ENCODE measurements at regions not wholly inside any gene's neighbourhood (a gene's known extent, or its start where the extent isn't known, plus 50 kb on each side); places are given as distances from the start of the nearest gene placed in this dataset.

DNA sequence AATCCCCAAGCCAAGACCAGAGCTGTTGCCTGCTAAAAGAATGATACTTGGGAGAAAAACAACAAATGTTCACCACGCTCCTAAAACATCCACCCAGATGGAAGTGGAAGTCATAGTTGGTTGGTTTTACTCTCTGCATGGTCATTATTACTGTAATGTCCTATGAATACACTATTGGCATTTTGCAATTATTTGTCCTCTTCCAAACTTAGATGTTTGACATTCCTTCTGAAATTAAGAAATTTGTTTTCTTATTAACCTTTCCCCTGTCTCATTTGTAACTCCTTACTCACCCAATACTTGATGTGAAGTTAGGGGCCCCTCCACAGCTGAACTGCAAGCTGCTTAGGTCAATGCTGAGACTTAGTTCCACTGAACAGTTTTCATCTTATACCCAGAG is 383.3 kb downstream of the INHBA start:
- no peaks in the 10 kb centered on the region for H3K27me3 ChIP-seq
- H3K9ac ChIP-seq = no peak overlapping the region
- H4K20me1 ChIP-seq = no peaks in the 10 kb centered on the region
- H3K36me3 ChIP-seq = no peaks in the 10 kb centered on the region
- no peaks in the 10 kb centered on the region for H3K4me1 ChIP-seq
- H3K4me2 ChIP-seq = no peak overlapping the region
- no peak overlapping the region for H3K4me3 ChIP-seq
- peaks cover 8% of the 10 kb centered on the region; the same call in 1 of the 2 replicates for H3K9me3 ChIP-seq
- TF ChIP-seq Cebpa-rat (IDR thresholded peaks at IDR 0.05) = no peak
- H3K27ac ChIP-seq = no peak overlapping the region

- Histone ChIP-seq H3K27me3 (no peaks in the 10 kb centered on the region), H3K9me3 (peaks cover 8% of the 10 kb centered on the region; the same call in 1 of the 2 replicates), H3K9ac (no peak overlapping the region), H3K36me3 (no peaks in the 10 kb centered on the region), H3K4me1 (no peaks in the 10 kb centered on the region), H3K4me2 (no peak overlapping the region), H3K4me3 (no peak overlapping the region), H3K27ac (no peak overlapping the region), H4K20me1 (no peaks in the 10 kb centered on the region)
- TF ChIP-seq Cebpa-rat (IDR thresholded peaks at IDR 0.05) = no peak
These were observed 386.5 kb downstream of the INHBA start for GRCh38 chr7:41316410-41316809.

- no peaks in the 10 kb centered on the region for H3K4me1 ChIP-seq
- H3K9me3 ChIP-seq = peaks cover 8% of the 10 kb centered on the region; the same call in 1 of the 2 replicates
- no peak overlapping the region for H3K27ac ChIP-seq
- no peaks in the 10 kb centered on the region for H4K20me1 ChIP-seq
- H3K27me3 ChIP-seq = no peaks in the 10 kb centered on the region
- no peak overlapping the region for H3K4me2 ChIP-seq
- TF ChIP-seq Cebpa-rat (IDR thresholded peaks at IDR 0.05) = no peak
- H3K36me3 ChIP-seq = no peaks in the 10 kb centered on the region
- no peak overlapping the region for H3K9ac ChIP-seq
- H3K4me3 ChIP-seq = no peak overlapping the region
These were observed 387.1 kb downstream of the INHBA start for GRCh38 chr7:41315764-41316163.

GRCh38 chr7:41313171-41313570 is 389.7 kb downstream of the INHBA start:
- Histone ChIP-seq H3K4me2 (no peak overlapping the region), H3K27me3 (no peaks in the 10 kb centered on the region), H3K36me3 (no peaks in the 10 kb centered on the region), H3K4me1 (no peaks in the 10 kb centered on the region), H3K4me3 (no peak overlapping the region), H3K9ac (no peak overlapping the region), H3K27ac (no peak overlapping the region), H4K20me1 (no peaks in the 10 kb centered on the region), H3K9me3 (no peaks in the 10 kb centered on the region)
- TF ChIP-seq Cebpa-rat (IDR thresholded peaks at IDR 0.05) = no peak

GRCh38 chr7:41312235-41312634 is 390.7 kb downstream of the INHBA start:
- H3K27ac ChIP-seq = no peak overlapping the region
- H3K36me3 ChIP-seq = no peaks in the 10 kb centered on the region
- no peaks in the 10 kb centered on the region for H3K4me1 ChIP-seq
- H3K4me3 ChIP-seq = no peak overlapping the region
- no peaks in the 10 kb centered on the region for H4K20me1 ChIP-seq
- no peak overlapping the region for H3K9ac ChIP-seq
- H3K27me3 ChIP-seq = no peaks in the 10 kb centered on the region
- H3K9me3 ChIP-seq = no peaks in the 10 kb centered on the region
- no peak overlapping the region for H3K4me2 ChIP-seq
- TF ChIP-seq Cebpa-rat (IDR thresholded peaks at IDR 0.05) = no peak

DNA sequence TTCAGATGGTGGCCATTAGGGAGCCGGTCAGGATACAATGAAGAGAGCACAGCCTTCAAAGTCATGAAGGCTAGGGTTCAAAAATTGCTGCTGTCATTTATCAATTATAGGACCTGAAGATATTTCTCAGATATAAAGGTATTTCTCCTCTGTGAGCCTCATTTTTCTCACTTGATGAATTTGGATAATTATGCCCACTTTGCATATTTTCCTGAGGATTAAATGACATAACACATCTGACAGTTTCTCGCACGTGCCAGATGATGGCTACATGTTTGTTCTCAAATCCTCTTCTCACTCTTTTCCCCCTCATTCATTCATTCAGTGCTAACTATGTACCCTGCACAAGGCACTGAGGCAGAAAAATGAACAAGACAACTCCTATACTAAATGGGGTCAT is 391.6 kb downstream of the INHBA start:
- H3K27ac ChIP-seq = no peak overlapping the region
- no peak for TF ChIP-seq Cebpa-rat (IDR thresholded peaks at IDR 0.05)
- no peak overlapping the region for H3K4me3 ChIP-seq
- H3K27me3 ChIP-seq = no peaks in the 10 kb centered on the region
- H3K9me3 ChIP-seq = no peaks in the 10 kb centered on the region
- no peaks in the 10 kb centered on the region for H4K20me1 ChIP-seq
- H3K36me3 ChIP-seq = no peaks in the 10 kb centered on the region
- no peak overlapping the region for H3K9ac ChIP-seq
- H3K4me2 ChIP-seq = no peak overlapping the region
- H3K4me1 ChIP-seq = no peaks in the 10 kb centered on the region

GRCh38 chr7:41306486-41306885 is 396.4 kb downstream of the INHBA start:
- Histone ChIP-seq H3K4me3 (no peak overlapping the region), H3K4me1 (no peaks in the 10 kb centered on the region), H3K27me3 (no peaks in the 10 kb centered on the region), H3K4me2 (no peak overlapping the region), H4K20me1 (no peaks in the 10 kb centered on the region), H3K27ac (no peak overlapping the region), H3K9me3 (no peaks in the 10 kb centered on the region), H3K36me3 (no peaks in the 10 kb centered on the region), H3K9ac (no peak overlapping the region)
- no peak for TF ChIP-seq Cebpa-rat (IDR thresholded peaks at IDR 0.05)

DNA sequence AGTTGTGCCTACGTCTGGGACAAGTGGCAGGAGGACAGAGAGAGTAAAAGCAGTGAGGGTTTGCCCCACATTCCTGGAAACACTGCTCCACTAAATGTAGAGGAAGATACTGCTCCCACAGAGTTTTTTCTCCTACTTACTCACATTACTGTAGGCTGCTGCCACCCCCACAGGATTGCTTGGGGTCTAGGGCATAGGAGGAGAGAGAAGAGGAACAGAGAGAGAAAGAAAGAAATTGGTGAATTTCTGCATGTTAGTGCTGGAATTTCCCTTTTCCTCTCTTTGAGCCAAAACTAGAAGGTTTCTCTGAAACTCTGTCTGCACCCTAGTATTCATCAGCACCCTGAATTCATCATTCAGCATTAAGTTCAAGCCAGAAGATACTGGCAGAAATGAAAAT is 397.9 kb downstream of the INHBA start:
- H3K36me3 ChIP-seq = no peaks in the 10 kb centered on the region
- H3K4me3 ChIP-seq = no peak overlapping the region
- no peaks in the 10 kb centered on the region for H3K9me3 ChIP-seq
- no peak overlapping the region for H3K9ac ChIP-seq
- no peak overlapping the region for H3K4me2 ChIP-seq
- H3K4me1 ChIP-seq = no peaks in the 10 kb centered on the region
- no peak overlapping the region for H3K27ac ChIP-seq
- no peaks in the 10 kb centered on the region for H3K27me3 ChIP-seq
- no peak for TF ChIP-seq Cebpa-rat (IDR thresholded peaks at IDR 0.05)
- H4K20me1 ChIP-seq = no peaks in the 10 kb centered on the region

- no peak for TF ChIP-seq Cebpa-rat (IDR thresholded peaks at IDR 0.05)
- Histone ChIP-seq H3K9ac (no peak overlapping the region), H3K27ac (no peak overlapping the region), H4K20me1 (no peaks in the 10 kb centered on the region), H3K4me2 (no peak overlapping the region), H3K36me3 (no peaks in the 10 kb centered on the region), H3K9me3 (no peaks in the 10 kb centered on the region), H3K4me1 (no peaks in the 10 kb centered on the region), H3K27me3 (no peaks in the 10 kb centered on the region), H3K4me3 (no peak overlapping the region)
These were observed 399.2 kb downstream of the INHBA start for GRCh38 chr7:41303709-41304108.

DNA sequence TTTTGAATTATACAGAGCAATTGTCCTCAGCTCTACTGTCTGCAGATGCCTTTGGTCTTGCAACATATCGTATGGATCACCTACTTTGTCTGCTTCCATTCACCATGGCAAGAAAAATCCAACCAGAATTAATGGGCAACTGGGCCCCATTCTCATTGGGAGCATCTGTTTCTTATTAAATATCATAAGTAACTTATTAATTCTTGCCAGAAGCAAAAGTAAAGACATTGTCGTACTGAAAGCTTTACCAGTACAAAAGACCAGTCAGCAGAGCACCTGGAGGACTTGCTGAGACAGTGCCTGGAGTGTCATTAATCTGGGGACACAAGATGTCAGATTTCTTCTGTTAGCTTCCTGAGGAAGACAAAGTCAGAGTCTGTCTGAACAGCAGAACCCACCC is 404.5 kb downstream of the INHBA start:
- H3K4me1 ChIP-seq = no peaks in the 10 kb centered on the region
- H3K4me3 ChIP-seq = no peak overlapping the region
- H3K4me2 ChIP-seq = no peak overlapping the region
- no peaks in the 10 kb centered on the region for H3K27me3 ChIP-seq
- H3K36me3 ChIP-seq = no peaks in the 10 kb centered on the region
- H3K9ac ChIP-seq = no peak overlapping the region
- no peak overlapping the region for H3K27ac ChIP-seq
- H4K20me1 ChIP-seq = no peaks in the 10 kb centered on the region
- H3K9me3 ChIP-seq = no peaks in the 10 kb centered on the region
- no peak for TF ChIP-seq Cebpa-rat (IDR thresholded peaks at IDR 0.05)

DNA sequence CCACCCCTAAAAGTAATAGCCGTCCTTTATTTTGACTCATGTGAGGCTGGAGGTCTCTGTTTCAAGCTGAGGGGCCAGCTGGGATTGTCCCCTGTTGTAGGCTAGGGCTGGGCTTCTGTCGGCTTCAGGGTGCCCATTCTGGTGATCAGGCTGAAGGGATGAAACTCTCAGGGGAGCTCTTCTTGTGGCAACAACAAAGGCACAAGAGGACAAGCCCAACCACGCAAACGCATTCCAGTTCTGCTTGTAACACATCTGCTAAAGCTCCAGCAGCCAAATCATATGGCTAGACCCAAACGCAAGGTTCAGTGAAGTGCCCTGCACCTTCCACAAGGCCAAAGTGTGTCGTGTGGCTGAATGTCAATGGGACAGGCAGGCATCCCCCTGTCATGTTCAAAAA is 405.7 kb downstream of the INHBA start:
- H3K9me3 ChIP-seq = no peaks in the 10 kb centered on the region
- H3K4me1 ChIP-seq = no peaks in the 10 kb centered on the region
- H3K36me3 ChIP-seq = no peaks in the 10 kb centered on the region
- H4K20me1 ChIP-seq = no peaks in the 10 kb centered on the region
- TF ChIP-seq Cebpa-rat (IDR thresholded peaks at IDR 0.05) = no peak
- no peak overlapping the region for H3K27ac ChIP-seq
- no peaks in the 10 kb centered on the region for H3K27me3 ChIP-seq
- H3K9ac ChIP-seq = no peak overlapping the region
- no peak overlapping the region for H3K4me3 ChIP-seq
- H3K4me2 ChIP-seq = no peak overlapping the region
